ENCODE measurements at regions not wholly inside any gene's neighbourhood (a gene's known extent, or its start where the extent isn't known, plus 50 kb on each side); places are given as distances from the start of the nearest gene placed in this dataset.

GRCh38 chr20:16220826-16221225 is 352.4 kb downstream of the KIF16B start:
- H3K4me1 Mint-ChIP-seq = peaks cover 8 to 18% (median 13%) of the 10 kb centered on the region in 3 donors
- H3K27me3 Mint-ChIP-seq = no peaks in the 10 kb centered on the region
- H3K9me3 Mint-ChIP-seq = peaks cover 0 to 6% (median 4%) of the 10 kb centered on the region in 7 donors
- H3K27ac Mint-ChIP-seq = peak overlapping the region in 1 of 6 donors; percentile 29
- peaks cover 6% of the 10 kb centered on the region in 2 donors for H3K36me3 Mint-ChIP-seq
- DNase-seq = no peak
- no peak overlapping the region for H3K4me3 Mint-ChIP-seq
- ATAC-seq (ENCODE audit: low read depth in 2 of 2) = no peak

GRCh38 chr20:16219182-16219581 is 354.1 kb downstream of the KIF16B start:
- H3K27me3 Mint-ChIP-seq = no peaks in the 10 kb centered on the region
- no peak for DNase-seq
- H3K36me3 Mint-ChIP-seq = peaks cover 6% of the 10 kb centered on the region in 2 donors
- no peak for ATAC-seq (ENCODE audit: low read depth in 2 of 2)
- H3K27ac Mint-ChIP-seq = peak overlapping the region in 2 of 6 donors; percentile 18 to 93
- peaks cover 0 to 6% (median 4%) of the 10 kb centered on the region in 7 donors for H3K9me3 Mint-ChIP-seq
- H3K4me3 Mint-ChIP-seq = peak overlapping the region in 1 of 8 donors; percentile 31
- peaks cover 12 to 28% (median 13%) of the 10 kb centered on the region in 3 donors for H3K4me1 Mint-ChIP-seq

GRCh38 chr20:16216914-16217230 is 356.4 kb downstream of the KIF16B start:
- H3K4me1 Mint-ChIP-seq = peaks cover 15 to 48% (median 17%) of the 10 kb centered on the region in 3 donors
- no peak for DNase-seq
- H3K9me3 Mint-ChIP-seq = peaks cover 0 to 6% (median 4%) of the 10 kb centered on the region in 7 donors
- ATAC-seq (ENCODE audit: low read depth in 2 of 2) = no peak
- no peak overlapping the region for H3K4me3 Mint-ChIP-seq
- H3K27me3 Mint-ChIP-seq = no peaks in the 10 kb centered on the region
- no peak overlapping the region for H3K27ac Mint-ChIP-seq
- H3K36me3 Mint-ChIP-seq = peaks cover 6% of the 10 kb centered on the region in 2 donors

- Mint-ChIP-seq H3K36me3 (peaks cover 6% of the 10 kb centered on the region in 2 donors), H3K27me3 (no peaks in the 10 kb centered on the region), H3K4me3 (no peak overlapping the region)
Observed at GRCh38 chr20:16216227-16216913, 356.9 kb downstream of the KIF16B start.

GRCh38 chr20:16215041-16215440 is 358.2 kb downstream of the KIF16B start:
- ATAC-seq (ENCODE audit: low read depth in 2 of 2) = no peak
- H3K27ac Mint-ChIP-seq = peak overlapping the region in 4 of 6 donors; percentile 39 to 70 (median 46)
- H3K9me3 Mint-ChIP-seq = peaks cover 0 to 1% (median 0%) of the 10 kb centered on the region in 7 donors
- no peak for DNase-seq
- peaks cover 0 to 6% of the 10 kb centered on the region in 2 donors for H3K36me3 Mint-ChIP-seq
- H3K27me3 Mint-ChIP-seq = no peaks in the 10 kb centered on the region
- H3K4me3 Mint-ChIP-seq = peak overlapping the region in 1 of 8 donors; percentile 51
- peaks cover 20 to 51% (median 26%) of the 10 kb centered on the region in 3 donors for H3K4me1 Mint-ChIP-seq

More at GRCh38 chr20:16216227-16216913, 356.9 kb downstream of the KIF16B start:
- ATAC-seq (ENCODE audit: low read depth in 2 of 2) (no peak), DNase-seq (no peak)
- Mint-ChIP-seq H3K4me1 (peaks cover 20 to 51% (median 20%) of the 10 kb centered on the region in 3 donors), H3K27ac (peak overlapping the region in 1 of 6 donors; percentile 15), H3K9me3 (peaks cover 0 to 7% (median 4%) of the 10 kb centered on the region in 7 donors)

- DNase-seq (peak; percentile 9), ATAC-seq (ENCODE audit: low read depth in 2 of 2) (peak; percentile 69 to 75)
- Mint-ChIP-seq H3K27me3 (no peaks in the 10 kb centered on the region), H3K27ac (peak overlapping the region in 1 of 6 donors; percentile 19), H3K4me3 (peak overlapping the region in 5 of 8 donors; percentile 17 to 69 (median 45)), H3K9me3 (peaks cover 0 to 5% (median 0%) of the 10 kb centered on the region in 7 donors), H3K4me1 (peaks cover 6 to 43% (median 26%) of the 10 kb centered on the region in 3 donors), H3K36me3 (peaks cover 0 to 8% of the 10 kb centered on the region in 2 donors)
Observed at GRCh38 chr20:16212790-16213189, 360.5 kb downstream of the KIF16B start.

GRCh38 chr20:16209951-16210361 is 363.3 kb downstream of the KIF16B start:
- peaks cover 0 to 5% (median 0%) of the 10 kb centered on the region in 7 donors for H3K9me3 Mint-ChIP-seq
- ATAC-seq (ENCODE audit: low read depth in 2 of 2) = no peak
- peaks cover 24 to 56% (median 32%) of the 10 kb centered on the region in 3 donors for H3K4me1 Mint-ChIP-seq
- H3K4me3 Mint-ChIP-seq = no peak overlapping the region
- peak overlapping the region in 1 of 6 donors; percentile 41 for H3K27ac Mint-ChIP-seq
- H3K36me3 Mint-ChIP-seq = peaks cover 0 to 8% of the 10 kb centered on the region in 2 donors
- no peaks in the 10 kb centered on the region for H3K27me3 Mint-ChIP-seq
- DNase-seq = no peak

- Mint-ChIP-seq H3K4me1 (peaks cover 24 to 51% (median 33%) of the 10 kb centered on the region in 3 donors), H3K9me3 (peaks cover 0 to 5% (median 0%) of the 10 kb centered on the region in 7 donors), H3K4me3 (peak overlapping the region in 1 of 8 donors; percentile 25), H3K27me3 (no peaks in the 10 kb centered on the region), H3K36me3 (peaks cover 0 to 10% of the 10 kb centered on the region in 2 donors), H3K27ac (peak overlapping the region in 2 of 6 donors; percentile 13 to 72)
- no peak for ATAC-seq (ENCODE audit: low read depth in 2 of 2)
- DNase-seq = no peak
Observed at GRCh38 chr20:16209357-16209756, 363.9 kb downstream of the KIF16B start.

- Mint-ChIP-seq H3K36me3 (peaks cover 0 to 16% of the 10 kb centered on the region in 2 donors), H3K27me3 (no peaks in the 10 kb centered on the region), H3K9me3 (peaks cover 0 to 10% (median 0%) of the 10 kb centered on the region in 7 donors), H3K4me3 (peak overlapping the region in 1 of 8 donors; percentile 40), H3K4me1 (peaks cover 24 to 48% (median 34%) of the 10 kb centered on the region in 3 donors), H3K27ac (peak overlapping the region in 2 of 6 donors; percentile 51 to 77)
- no peak for ATAC-seq (ENCODE audit: low read depth in 2 of 2)
- no peak for DNase-seq
Observed at GRCh38 chr20:16208443-16208842, 364.8 kb downstream of the KIF16B start.

- peaks cover 0 to 10% (median 0%) of the 10 kb centered on the region in 7 donors for H3K9me3 Mint-ChIP-seq
- H3K27me3 Mint-ChIP-seq = no peaks in the 10 kb centered on the region
- H3K4me3 Mint-ChIP-seq = peak overlapping the region in 1 of 8 donors; percentile 25
- peaks cover 0 to 16% of the 10 kb centered on the region in 2 donors for H3K36me3 Mint-ChIP-seq
- H3K4me1 Mint-ChIP-seq = peaks cover 31 to 42% (median 32%) of the 10 kb centered on the region in 3 donors
- ATAC-seq (ENCODE audit: low read depth in 2 of 2) (peak; percentile 10 to 57), DNase-seq (peak; percentile 1)
- peak overlapping the region in 4 of 6 donors; percentile 8 to 93 (median 50) for H3K27ac Mint-ChIP-seq
Observed at GRCh38 chr20:16206817-16207216, 366.4 kb downstream of the KIF16B start.

- ATAC-seq (ENCODE audit: low read depth in 2 of 2) = no peak
- DNase-seq = no peak
- Mint-ChIP-seq H3K27me3 (no peaks in the 10 kb centered on the region), H3K4me3 (no peak overlapping the region), H3K4me1 (peaks cover 31 to 43% (median 35%) of the 10 kb centered on the region in 3 donors), H3K36me3 (peaks cover 0 to 24% of the 10 kb centered on the region in 2 donors), H3K9me3 (peaks cover 0 to 15% (median 5%) of the 10 kb centered on the region in 7 donors), H3K27ac (peak overlapping the region in 1 of 6 donors; percentile 5)
Observed at GRCh38 chr20:16205507-16205906, 367.7 kb downstream of the KIF16B start.

- Mint-ChIP-seq H3K27ac (peak overlapping the region in 1 of 6 donors; percentile 12), H3K4me3 (no peak overlapping the region), H3K4me1 (peaks cover 22 to 39% (median 36%) of the 10 kb centered on the region in 3 donors), H3K27me3 (no peaks in the 10 kb centered on the region), H3K36me3 (peaks cover 0 to 15% of the 10 kb centered on the region in 2 donors), H3K9me3 (peaks cover 0 to 22% (median 9%) of the 10 kb centered on the region in 7 donors)
- DNase-seq (no peak), ATAC-seq (ENCODE audit: low read depth in 2 of 2) (no peak)
Observed at GRCh38 chr20:16203096-16203495, 370.2 kb downstream of the KIF16B start.

GRCh38 chr20:16201191-16201590 is 372.1 kb downstream of the KIF16B start:
- peaks cover 11 to 26% (median 24%) of the 10 kb centered on the region in 3 donors for H3K4me1 Mint-ChIP-seq
- no peak overlapping the region for H3K27ac Mint-ChIP-seq
- H3K36me3 Mint-ChIP-seq = peaks cover 0 to 15% of the 10 kb centered on the region in 2 donors
- no peak for ATAC-seq (ENCODE audit: low read depth in 2 of 2)
- peaks cover 0 to 22% (median 9%) of the 10 kb centered on the region in 7 donors for H3K9me3 Mint-ChIP-seq
- H3K4me3 Mint-ChIP-seq = no peak overlapping the region
- no peak for DNase-seq
- H3K27me3 Mint-ChIP-seq = no peaks in the 10 kb centered on the region
